Activated CD8-positive, alpha-beta T cell treated with anti-CD3 and anti-CD28 coated beads, Interleukin-2, amount 10 ng/mL, durations not matched to agents 7 days and 5 days (primary cell): ENCODE measurements at regions not wholly inside any gene's neighbourhood (a gene's known extent, or its start where the extent isn't known, plus 50 kb on each side); places are given as distances from the start of the nearest gene placed in this dataset.
A peak's percentile ranks its signal among the peaks of the same experiment; 100 is the strongest.

Experiments used
- ATAC-seq: fragments of 150-1000 bp; cut with Tn5 transposase; one replicate; pipeline ENCODE4 v1.10.0; 2021; ENCODE audit warnings: moderate library complexity
- CTCF ChIA-PET: fragments of 350-600 bp; sonication (Branson Sonifier 250); formaldehyde crosslinking; loops from one replicate; lab custom pipeline; 2021; ENCODE audit warnings: antibody characterized with exemption; lab: Charles Lee
- POLR2A ChIA-PET: fragments of 350-600 bp; sonication (Branson Sonifier 250); formaldehyde crosslinking; loops from one replicate; lab custom pipeline; 2021; ENCODE audit warnings: antibody characterized with exemption; lab: Charles Lee
- DNase-seq: peaks from one replicate; pipeline ENCODE4 v3.0.0-alpha.2; 2020
- H3K27ac Mint-ChIP-seq: one replicate; pipeline ENCODE4 v1.8.0; 2021; ENCODE audit warnings: mild to moderate bottlenecking, mixed read lengths
- H3K27me3 Mint-ChIP-seq: one replicate; pipeline ENCODE4 v1.8.0; 2021; ENCODE audit warnings: low read depth, mixed read lengths
- H3K36me3 Mint-ChIP-seq: one replicate; pipeline ENCODE4 v1.8.0; 2021; ENCODE audit warnings: low read depth, mixed read lengths
- H3K4me1 Mint-ChIP-seq: one replicate; pipeline ENCODE4 v1.8.0; 2021; ENCODE audit warnings: low read depth, mixed read lengths
- H3K4me3 Mint-ChIP-seq: one replicate; pipeline ENCODE4 v1.8.0; 2021; ENCODE audit warnings: mild to moderate bottlenecking, mixed read lengths
- H3K9me3 Mint-ChIP-seq: one replicate; pipeline ENCODE4 v1.8.0; 2022; ENCODE audit warnings: mixed read lengths; ENCODE audit not compliant: insufficient read depth

DNA sequence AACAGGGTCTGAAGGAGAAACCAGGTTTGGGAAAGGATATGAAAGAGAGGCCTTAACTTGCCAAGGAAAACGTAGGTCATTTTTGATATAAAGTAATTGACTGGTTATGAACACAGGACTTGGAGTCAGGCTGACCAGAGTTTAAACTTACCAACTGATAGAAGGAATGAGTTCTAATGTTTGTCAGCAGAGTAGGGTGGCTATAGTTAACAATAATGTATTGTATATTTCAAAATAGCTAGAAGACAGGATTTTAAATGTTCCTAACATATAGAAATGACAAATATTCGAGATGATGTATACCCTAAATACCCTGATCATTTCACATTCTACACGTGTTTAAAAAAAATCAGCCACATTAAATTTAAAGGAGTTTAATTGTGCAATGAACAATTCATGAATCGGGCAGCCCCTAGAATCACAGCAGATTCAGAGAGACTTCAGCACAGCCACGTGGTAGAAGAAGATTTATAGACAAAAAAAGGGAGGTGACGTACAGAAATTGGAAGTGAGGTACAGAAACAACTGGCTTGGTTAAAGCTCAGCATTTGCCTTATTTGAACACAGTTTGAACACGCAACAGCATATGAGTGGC is 52.5 kb upstream of the PLEKHG7 start:
- POLR2A ChIA-PET: no interaction called here
- ATAC-seq (no peak), DNase-seq (no peak)
- CTCF ChIA-PET: interaction anchor here (0.8 to 2.3 kb wide), 10 partner anchors 10 to 1268 kb away, joined by 3 to 29 read pairs (median 4); no protein-coding TSS in a partner anchor
- Mint-ChIP-seq H3K4me3 (no peak overlapping the region), H3K9me3 (no peaks in the 10 kb centered on the region), H3K27me3 (no peaks in the 10 kb centered on the region), H3K27ac (no peak overlapping the region), H3K4me1 (no peaks in the 10 kb centered on the region), H3K36me3 (no peaks in the 10 kb centered on the region)

DNA sequence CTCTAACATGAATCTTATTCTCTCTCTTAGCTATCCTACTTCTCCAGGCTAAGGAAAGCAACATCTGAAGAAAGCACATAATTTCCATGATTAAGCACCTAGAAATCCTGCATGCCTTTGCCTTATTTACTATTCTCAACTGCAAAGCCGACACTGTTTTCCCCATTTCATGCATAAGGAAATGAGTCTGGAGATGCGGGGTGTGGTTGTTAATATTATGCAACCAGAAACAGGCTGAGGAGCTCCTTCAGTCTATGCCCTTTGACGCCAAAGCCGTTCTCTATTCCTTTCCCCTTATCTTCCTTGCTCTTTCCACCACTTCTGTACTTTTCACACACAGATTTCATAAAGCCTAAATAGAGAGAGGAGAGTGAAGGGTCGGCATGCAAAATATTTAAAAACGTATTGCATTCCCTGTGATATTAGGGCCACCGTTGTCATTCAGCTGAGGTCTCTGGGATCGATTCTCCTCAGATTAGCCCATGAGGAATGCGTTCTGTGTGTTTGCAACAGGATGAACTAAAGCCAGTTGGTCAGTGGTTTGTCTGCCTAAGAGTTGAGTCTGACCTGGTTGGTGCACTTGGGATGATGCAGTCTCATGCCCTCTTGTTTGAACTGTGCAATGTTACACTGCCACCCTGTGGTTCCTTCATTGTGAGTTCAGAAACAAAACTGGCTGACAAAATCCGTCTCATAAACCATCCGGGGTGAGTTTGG is 53.1 kb upstream of the PLEKHG7 start:
- CTCF ChIA-PET: interaction anchor here (1.2 to 2.3 kb wide), 15 partner anchors 7 to 1269 kb away, joined by 3 to 29 read pairs (median 4); no protein-coding TSS in a partner anchor
- POLR2A ChIA-PET: no interaction called here
- DNase-seq: peak; percentile 72
- Mint-ChIP-seq H3K27ac (no peak overlapping the region), H3K27me3 (no peaks in the 10 kb centered on the region), H3K4me3 (no peak overlapping the region), H3K9me3 (no peaks in the 10 kb centered on the region), H3K36me3 (no peaks in the 10 kb centered on the region), H3K4me1 (no peaks in the 10 kb centered on the region)
- peak; percentile 84 for ATAC-seq

DNA sequence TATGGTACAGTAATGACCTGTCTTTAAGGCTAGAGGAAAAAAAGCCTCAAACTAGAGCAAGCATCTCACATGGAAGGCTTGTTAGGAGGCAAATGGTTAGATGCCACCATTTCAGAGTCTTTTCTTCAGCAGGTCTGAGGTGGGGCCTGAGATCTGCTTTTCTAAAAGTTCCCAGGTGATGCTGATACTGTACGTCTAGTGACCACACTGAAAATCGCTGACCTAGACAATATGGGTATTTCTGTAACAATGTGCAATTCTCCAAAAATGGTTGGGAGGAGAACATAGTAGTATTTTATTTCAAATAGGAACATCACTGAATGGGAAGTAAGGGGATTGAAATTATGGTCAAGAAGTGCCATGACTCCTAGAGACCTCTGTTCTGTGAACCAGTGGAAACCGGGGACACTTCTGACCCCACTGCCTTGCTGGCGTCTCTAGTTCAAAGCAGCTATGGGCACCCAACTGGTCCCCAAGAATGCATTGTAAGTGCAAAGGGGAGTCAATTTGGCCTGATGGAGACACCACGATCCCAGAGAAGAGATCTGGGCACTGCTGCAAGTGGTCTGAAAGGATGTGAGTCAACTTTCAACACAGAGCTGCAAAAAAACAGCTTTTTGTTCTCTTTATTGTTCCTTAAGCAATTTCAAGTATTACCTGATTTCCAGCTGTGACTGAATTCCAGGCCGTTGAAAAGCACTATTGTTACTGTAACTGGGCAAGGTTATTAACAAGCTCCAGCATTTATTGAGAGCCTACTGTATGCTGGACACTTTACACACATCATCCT is 54.4 kb upstream of the PLEKHG7 start:
- ATAC-seq (no peak), DNase-seq (no peak)
- Mint-ChIP-seq H3K4me3 (no peak overlapping the region), H3K9me3 (no peaks in the 10 kb centered on the region), H3K27ac (no peak overlapping the region), H3K36me3 (no peaks in the 10 kb centered on the region), H3K27me3 (no peaks in the 10 kb centered on the region), H3K4me1 (no peaks in the 10 kb centered on the region)
- ChIA-PET POLR2A (no interaction called here), CTCF (interaction anchor here (1.2 to 2.3 kb wide), 13 partner anchors 9 to 1268 kb away, joined by 3 to 29 read pairs (median 4); no protein-coding TSS in a partner anchor)

DNA sequence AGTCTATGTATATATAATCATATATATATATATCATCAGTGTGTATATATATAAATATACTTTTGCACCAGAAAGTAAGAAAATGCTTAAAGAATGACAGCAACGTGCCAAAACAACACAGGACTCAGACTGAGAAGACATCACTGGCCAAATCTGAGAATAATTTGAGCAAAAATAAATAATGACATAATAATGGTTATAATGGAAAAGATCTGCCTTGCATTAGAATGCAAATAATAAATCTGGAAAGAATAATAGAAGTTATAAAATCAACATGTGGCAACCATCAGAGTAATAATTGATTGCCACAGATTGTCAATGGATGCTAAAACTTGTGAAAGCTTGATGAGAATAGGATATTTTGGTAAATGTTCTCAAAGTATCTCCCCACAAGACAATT is 61.5 kb upstream of the PLEKHG7 start:
- Mint-ChIP-seq H3K27ac (no peak overlapping the region), H3K4me3 (no peak overlapping the region), H3K36me3 (no peaks in the 10 kb centered on the region), H3K9me3 (no peaks in the 10 kb centered on the region), H3K4me1 (no peaks in the 10 kb centered on the region), H3K27me3 (peaks cover 2% of the 10 kb centered on the region)
- ATAC-seq: no peak
- ChIA-PET POLR2A (no interaction called here), CTCF (no interaction called here)
- no peak for DNase-seq

DNA sequence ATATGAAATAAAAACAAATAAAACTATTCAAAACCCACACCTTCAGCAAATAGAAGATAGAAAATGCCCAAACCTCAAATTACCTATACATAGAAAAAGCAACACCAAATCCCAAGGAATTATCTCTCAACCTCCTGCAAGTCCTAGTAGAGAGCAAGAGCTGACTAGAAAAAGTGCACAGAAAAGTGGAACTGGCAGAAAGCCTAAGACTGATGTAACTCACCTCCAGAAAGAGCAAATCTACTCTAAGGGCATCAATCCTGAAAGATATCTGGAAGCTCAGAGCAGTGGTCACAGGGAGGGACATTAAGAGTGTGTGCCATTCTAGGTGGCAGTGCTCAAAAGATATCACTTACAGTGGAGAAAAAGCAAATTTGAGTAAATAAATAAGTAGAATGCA is 62.1 kb upstream of the PLEKHG7 start:
- no peaks in the 10 kb centered on the region for H3K9me3 Mint-ChIP-seq
- CTCF ChIA-PET: no interaction called here
- no peak overlapping the region for H3K27ac Mint-ChIP-seq
- DNase-seq (no peak), ATAC-seq (no peak)
- POLR2A ChIA-PET: no interaction called here
- no peaks in the 10 kb centered on the region for H3K36me3 Mint-ChIP-seq
- no peak overlapping the region for H3K4me3 Mint-ChIP-seq
- H3K4me1 Mint-ChIP-seq: no peaks in the 10 kb centered on the region
- H3K27me3 Mint-ChIP-seq: peaks cover 2% of the 10 kb centered on the region

DNA sequence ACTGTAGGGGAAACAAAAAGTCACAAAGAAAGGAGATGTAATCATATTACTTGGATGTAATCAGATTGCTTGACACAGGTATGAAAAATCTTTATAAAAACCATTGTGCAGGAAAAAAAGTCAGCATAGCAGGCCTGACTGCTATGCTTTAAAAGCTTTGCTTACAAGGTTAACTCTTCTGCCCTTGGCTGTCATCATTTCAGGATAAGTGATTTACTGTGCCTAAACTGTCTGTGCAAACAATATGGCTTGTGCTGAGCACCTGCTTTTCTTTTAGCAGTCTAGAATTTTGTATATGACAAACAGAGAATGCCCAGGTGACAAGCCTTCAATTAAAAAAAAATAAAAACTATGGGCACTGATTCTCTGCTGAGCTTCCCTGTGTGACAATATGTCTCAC is 63.8 kb upstream of the PLEKHG7 start:
- no peaks in the 10 kb centered on the region for H3K9me3 Mint-ChIP-seq
- H3K36me3 Mint-ChIP-seq: no peaks in the 10 kb centered on the region
- no peak overlapping the region for H3K4me3 Mint-ChIP-seq
- H3K27ac Mint-ChIP-seq: no peak overlapping the region
- no peaks in the 10 kb centered on the region for H3K4me1 Mint-ChIP-seq
- peaks cover 2% of the 10 kb centered on the region for H3K27me3 Mint-ChIP-seq
- no peak for DNase-seq
- CTCF ChIA-PET: no interaction called here
- no peak for ATAC-seq
- POLR2A ChIA-PET: no interaction called here

DNA sequence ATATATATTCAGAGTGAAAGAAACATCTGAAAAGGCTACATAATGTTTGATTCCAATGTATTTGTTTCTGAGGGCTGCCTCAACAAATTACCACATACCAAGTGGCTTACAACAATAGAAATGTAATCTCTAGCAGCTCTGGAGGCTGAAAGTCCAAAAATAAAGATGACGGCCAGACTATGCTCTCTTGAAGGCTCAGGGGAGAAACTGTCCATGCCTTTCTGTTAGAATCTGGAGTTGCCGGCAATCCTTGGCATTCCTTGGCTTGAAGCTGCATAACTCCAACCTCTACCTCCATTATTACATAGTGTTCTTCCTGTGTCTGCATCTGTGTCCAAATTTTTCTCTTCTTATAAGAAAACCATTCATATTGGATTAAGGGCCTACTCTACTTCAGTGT is 68.1 kb upstream of the PLEKHG7 start:
- POLR2A ChIA-PET: no interaction called here
- Mint-ChIP-seq H3K36me3 (no peaks in the 10 kb centered on the region), H3K27me3 (peaks cover 4% of the 10 kb centered on the region), H3K27ac (no peak overlapping the region), H3K4me3 (no peak overlapping the region), H3K4me1 (no peaks in the 10 kb centered on the region), H3K9me3 (no peaks in the 10 kb centered on the region)
- no peak for ATAC-seq
- CTCF ChIA-PET: no interaction called here
- DNase-seq: no peak

DNA sequence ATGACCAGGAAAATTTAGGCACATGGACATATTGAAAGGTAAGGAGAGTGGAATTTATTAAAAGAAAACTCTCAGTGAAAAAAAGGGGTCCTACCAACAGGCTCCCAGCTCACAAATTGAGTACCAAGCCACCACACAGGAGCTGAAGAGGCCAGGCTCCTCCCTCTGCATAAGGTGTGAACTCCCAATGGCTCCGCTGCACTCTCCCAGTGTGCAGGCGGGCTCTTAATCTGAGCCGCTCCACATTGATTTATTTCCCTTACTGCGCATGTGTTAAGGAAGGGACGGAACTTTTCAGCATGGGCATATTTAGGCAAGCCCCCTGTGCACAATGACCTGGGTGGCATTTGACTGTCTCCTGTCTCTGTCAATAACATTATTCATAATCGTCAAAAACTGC is 68.6 kb upstream of the PLEKHG7 start:
- no peak for DNase-seq
- peaks cover 4% of the 10 kb centered on the region for H3K27me3 Mint-ChIP-seq
- no peaks in the 10 kb centered on the region for H3K9me3 Mint-ChIP-seq
- CTCF ChIA-PET: no interaction called here
- H3K36me3 Mint-ChIP-seq: no peaks in the 10 kb centered on the region
- no peak overlapping the region for H3K27ac Mint-ChIP-seq
- POLR2A ChIA-PET: no interaction called here
- no peaks in the 10 kb centered on the region for H3K4me1 Mint-ChIP-seq
- no peak for ATAC-seq
- no peak overlapping the region for H3K4me3 Mint-ChIP-seq

DNA sequence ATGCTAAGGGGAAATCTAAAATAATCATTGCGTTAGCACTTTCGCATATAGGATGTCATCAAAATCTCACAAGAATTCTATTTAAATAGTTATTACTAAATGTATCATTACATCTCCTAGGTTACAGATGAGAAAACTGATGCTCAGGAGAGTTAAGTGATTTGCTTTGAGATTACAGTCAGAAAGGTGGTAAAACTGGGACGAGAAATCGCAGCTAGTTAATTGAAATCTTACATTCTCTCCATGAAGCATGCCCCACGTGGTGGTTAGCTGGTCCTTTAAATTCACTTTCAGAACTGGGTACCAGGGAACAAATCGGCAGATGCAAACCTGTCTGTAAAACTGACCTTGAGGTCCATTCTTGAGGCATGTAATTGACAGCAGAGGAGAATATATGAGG is 71.8 kb upstream of the PLEKHG7 start:
- no peak for DNase-seq
- H3K27ac Mint-ChIP-seq: no peak overlapping the region
- CTCF ChIA-PET: no interaction called here

DNA sequence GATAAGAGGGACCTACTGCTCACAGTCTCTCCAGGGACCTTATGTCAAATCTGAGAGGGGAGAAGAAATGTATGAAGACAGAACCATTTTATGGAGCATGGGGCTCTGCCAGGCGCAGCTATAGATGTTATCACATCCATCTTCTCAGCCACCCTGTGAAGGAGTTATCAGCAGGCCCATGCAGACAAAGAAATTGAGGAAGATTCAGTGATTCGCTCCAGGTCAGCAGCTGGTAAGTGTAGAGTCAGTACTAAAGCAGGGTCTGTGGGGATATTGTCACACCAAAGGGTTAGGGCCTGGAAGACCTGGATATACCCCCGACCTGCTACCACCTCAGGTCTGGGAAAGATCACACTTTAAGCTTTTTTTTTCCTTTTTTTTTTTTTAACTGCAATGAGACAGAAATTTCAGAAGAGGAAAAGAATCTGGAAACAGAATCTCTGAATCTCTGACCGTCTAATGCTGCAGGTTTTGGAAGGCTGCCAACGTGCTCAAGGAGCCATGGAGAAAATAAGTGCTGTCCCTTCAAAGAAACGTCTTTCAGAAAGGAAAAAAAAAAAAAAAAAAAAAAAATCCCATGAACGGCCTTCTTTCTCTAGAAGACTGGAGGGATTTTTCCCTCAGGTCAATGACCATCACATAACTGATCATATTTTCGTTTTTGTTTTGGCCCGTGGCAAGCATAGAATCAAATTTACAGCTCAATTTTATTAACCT is 73.3 kb upstream of the PLEKHG7 start:
- Mint-ChIP-seq H3K36me3 (no peaks in the 10 kb centered on the region), H3K27me3 (peaks cover 2% of the 10 kb centered on the region), H3K4me1 (no peaks in the 10 kb centered on the region), H3K27ac (no peak overlapping the region), H3K4me3 (no peak overlapping the region), H3K9me3 (no peaks in the 10 kb centered on the region)
- POLR2A ChIA-PET: no interaction called here
- CTCF ChIA-PET: no interaction called here
- DNase-seq: no peak
- ATAC-seq: no peak

More for the DNA sequence above, 71.8 kb upstream of the PLEKHG7 start:
- no peak for ATAC-seq
- Mint-ChIP-seq H3K9me3 (no peaks in the 10 kb centered on the region), H3K27me3 (peaks cover 2% of the 10 kb centered on the region), H3K4me3 (no peak overlapping the region), H3K4me1 (no peaks in the 10 kb centered on the region), H3K36me3 (no peaks in the 10 kb centered on the region)
- POLR2A ChIA-PET: interaction anchor here (0.7 kb wide), 1 partner anchor 1240 kb away, joined by 3 read pairs; no protein-coding TSS in a partner anchor

DNA sequence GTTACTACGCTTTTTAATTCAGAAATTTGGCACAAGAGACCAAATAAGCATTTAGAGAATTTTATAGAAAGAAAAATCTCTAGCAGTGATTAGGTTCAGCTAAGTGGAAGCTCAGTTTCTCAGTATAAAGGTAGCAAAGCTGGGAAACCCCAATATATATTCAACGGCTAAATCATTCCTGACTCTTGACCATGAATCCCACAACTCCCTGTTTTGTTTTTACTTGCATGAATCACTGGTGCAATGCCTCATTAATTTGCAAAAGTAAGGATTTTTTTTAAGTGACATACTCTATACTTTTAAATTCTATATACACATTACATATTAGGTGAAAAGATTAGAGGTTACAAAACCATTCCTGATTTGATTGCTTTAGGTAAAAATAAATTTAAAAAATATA is 74.3 kb upstream of the PLEKHG7 start:
- no peaks in the 10 kb centered on the region for H3K4me1 Mint-ChIP-seq
- ChIA-PET CTCF (no interaction called here), POLR2A (no interaction called here)
- DNase-seq: no peak
- H3K9me3 Mint-ChIP-seq: no peaks in the 10 kb centered on the region
- H3K36me3 Mint-ChIP-seq: no peaks in the 10 kb centered on the region
- no peak for ATAC-seq
- H3K27me3 Mint-ChIP-seq: peaks cover 2% of the 10 kb centered on the region
- H3K4me3 Mint-ChIP-seq: no peak overlapping the region
- H3K27ac Mint-ChIP-seq: no peak overlapping the region
